DOHH2 (cell line): ENCODE measurements at regions not wholly inside any gene's neighbourhood (a gene's known extent, or its start where the extent isn't known, plus 50 kb on each side); places are given as distances from the start of the nearest gene placed in this dataset.

Source experiments
- H3F3A ChIP-seq: fragments of 200-600 bp; sonication (generic), shearing (Covaris generic); 2 replicates; pipeline ENCODE4 v1.6.0; 2016; ENCODE audit warnings: antibody characterized with exemption, mild to moderate bottlenecking; ENCODE audit not compliant: control insufficient read depth, insufficient read depth
- H3K27ac ChIP-seq: fragments of 200-600 bp; sonication (generic); 2 replicates; pipeline ENCODE4 v1.5.1; 2014; ENCODE audit warnings: low read depth, mild to moderate bottlenecking, low read length, moderate library complexity
- H3K27me3 ChIP-seq: fragments of 200-600 bp; sonication (generic); 2 replicates; pipeline ENCODE4 v1.6.1; 2014; ENCODE audit warnings: mild to moderate bottlenecking, low read length, mixed read lengths; ENCODE audit not compliant: control insufficient read depth
- H3K36me3 ChIP-seq: fragments of 200-600 bp; sonication (generic); 2 replicates; pipeline ENCODE4 v1.6.1; 2014; ENCODE audit warnings: mild to moderate bottlenecking, low read length, moderate library complexity, mixed read lengths; ENCODE audit not compliant: control insufficient read depth
- H3K4me1 ChIP-seq: fragments of 200-600 bp; sonication (generic); 2 replicates; pipeline ENCODE4 v1.6.1; 2014; ENCODE audit warnings: mild to moderate bottlenecking, low read length, mixed read lengths; ENCODE audit not compliant: control insufficient read depth
- H3K4me2 ChIP-seq: fragments of 200-600 bp; sonication (generic); 2 replicates; pipeline ENCODE4 v1.6.0; 2014; ENCODE audit warnings: mild to moderate bottlenecking, low read length, moderate library complexity
- H3K4me3 ChIP-seq: fragments of 200-600 bp; sonication (generic); 2 replicates; pipeline ENCODE4 v1.5.1; 2014; ENCODE audit warnings: mild to moderate bottlenecking, low read length, mixed read lengths
- H3K79me2 ChIP-seq: fragments of 200-600 bp; sonication (generic); 2 replicates; pipeline ENCODE4 v1.6.1; 2014; ENCODE audit warnings: mild to moderate bottlenecking, low read length, mixed read lengths; ENCODE audit not compliant: control insufficient read depth
- H3K9me2 ChIP-seq: fragments of 200-600 bp; sonication (generic); replicated peaks from 2 replicates; pipeline ENCODE4 v1.6.1; 2014; ENCODE audit warnings: mild to moderate bottlenecking, low read length, mixed read lengths; ENCODE audit not compliant: control insufficient read depth
- H3K9me3 ChIP-seq: fragments of 200-600 bp; sonication (generic); 2 replicates; pipeline ENCODE4 v1.6.1; 2014; ENCODE audit warnings: antibody characterized with exemption, low read length, mixed read lengths; ENCODE audit not compliant: control insufficient read depth, insufficient read depth
- H4K20me1 ChIP-seq: fragments of 200-600 bp; sonication (generic); 2 replicates; pipeline ENCODE4 v1.6.0; 2014; ENCODE audit warnings: low read depth, mild to moderate bottlenecking, antibody characterized with exemption, low read length, moderate library complexity; ENCODE audit not compliant: control insufficient read depth, insufficient read depth
- CTCF ChIP-seq: fragments of 200-600 bp; sonication (generic); IDR thresholded peaks from one replicate; pipeline ENCODE4 v1.5.1; 2014; ENCODE audit warnings: antibody characterized with exemption, mild to moderate bottlenecking, low read depth, low read length; ENCODE audit not compliant: poor library complexity, severe bottlenecking
- EZH2phosphoT487 ChIP-seq: fragments of 200-600 bp; sonication (generic); IDR thresholded peaks from 2 replicates; pipeline ENCODE4 v1.6.1; 2017; ENCODE audit warnings: borderline replicate concordance, mild to moderate bottlenecking, antibody characterized with exemption, low read length, moderate library complexity, mixed read lengths

GRCh38 chr14:49946320-49947141 lies 53.6 kb downstream of the ARF6 start:
- TF ChIP-seq EZH2phosphoT487 (no peak), CTCF (no peak)
- H3K27me3 ChIP-seq: no peaks in the 10 kb centered on the region
- no peaks in the 10 kb centered on the region for H3K79me2 ChIP-seq
- H3K9me2 ChIP-seq: no peaks in the 10 kb centered on the region
- H4K20me1 ChIP-seq: no peaks in the 10 kb centered on the region
- peaks cover 35% of the 10 kb centered on the region for H3K4me1 ChIP-seq
- H3K9me3 ChIP-seq: no peaks in the 10 kb centered on the region
- no peak overlapping the region; the same call in 1 of the 2 replicates for H3K4me2 ChIP-seq
- H3K27ac ChIP-seq: no peak overlapping the region
- no peaks in the 10 kb centered on the region for H3K36me3 ChIP-seq
- H3K4me3 ChIP-seq: no peak overlapping the region
- H3F3A ChIP-seq: no peaks in the 10 kb centered on the region

GRCh38 chr14:49947506-49947905 lies 54.6 kb downstream of the ARF6 start:
- Histone ChIP-seq H3K79me2 (no peaks in the 10 kb centered on the region), H4K20me1 (no peaks in the 10 kb centered on the region), H3K9me3 (no peaks in the 10 kb centered on the region), H3F3A (no peaks in the 10 kb centered on the region), H3K4me2 (no peak overlapping the region), H3K4me1 (peaks cover 38% of the 10 kb centered on the region), H3K9me2 (no peaks in the 10 kb centered on the region), H3K27me3 (no peaks in the 10 kb centered on the region), H3K36me3 (no peaks in the 10 kb centered on the region), H3K4me3 (no peak overlapping the region), H3K27ac (no peak overlapping the region)
- TF ChIP-seq EZH2phosphoT487 (no peak), CTCF (no peak)

- H3K9me2 ChIP-seq: no peaks in the 10 kb centered on the region
- H3K27ac ChIP-seq: no peak overlapping the region
- no peak overlapping the region for H3K4me2 ChIP-seq
Observed at GRCh38 chr14:49950275-49951228, 57.7 kb downstream of the ARF6 start.

More at GRCh38 chr14:49950275-49951228, 57.7 kb downstream of the ARF6 start:
- peaks cover 32% of the 10 kb centered on the region for H3K4me1 ChIP-seq
- no peaks in the 10 kb centered on the region for H3K9me3 ChIP-seq
- no peaks in the 10 kb centered on the region for H3K27me3 ChIP-seq
- H3F3A ChIP-seq: no peaks in the 10 kb centered on the region
- no peaks in the 10 kb centered on the region for H4K20me1 ChIP-seq
- TF ChIP-seq EZH2phosphoT487: no peak
- no peak for TF ChIP-seq CTCF
- H3K79me2 ChIP-seq: no peaks in the 10 kb centered on the region
- H3K36me3 ChIP-seq: no peaks in the 10 kb centered on the region
- H3K4me3 ChIP-seq: no peak overlapping the region
